ENCODE measurements at regions not wholly inside any gene's neighbourhood (a gene's known extent, or its start where the extent isn't known, plus 50 kb on each side); places are given as distances from the start of the nearest gene placed in this dataset.

- in situ Hi-C loops (cut with MboI; ENCODE audit: low sequenced_read_pairs) = no loop called here
Observed at GRCh38 chr11:45477588-45477987, 187.8 kb downstream of the CHST1 start.

- in situ Hi-C loops (cut with MboI; ENCODE audit: low sequenced_read_pairs) = no loop called here
Observed at GRCh38 chr11:45476126-45476525, 189.3 kb downstream of the CHST1 start.

GRCh38 chr11:45475173-45475572 lies 189.0 kb upstream of the SYT13 start:
- in situ Hi-C loops (cut with MboI; ENCODE audit: low sequenced_read_pairs) = no loop called here

- in situ Hi-C loops (cut with MboI; ENCODE audit: low sequenced_read_pairs) = no loop called here
Observed at GRCh38 chr11:45473341-45473895, 187.3 kb upstream of the SYT13 start.

- in situ Hi-C loops (cut with MboI; ENCODE audit: low sequenced_read_pairs) = no loop called here
Observed at GRCh38 chr11:45472716-45473317, 186.7 kb upstream of the SYT13 start.

GRCh38 chr11:45471266-45471665 lies 185.1 kb upstream of the SYT13 start:
- in situ Hi-C loops (cut with MboI; ENCODE audit: low sequenced_read_pairs) = no loop called here

- in situ Hi-C loops (cut with MboI; ENCODE audit: low sequenced_read_pairs) = no loop called here
Observed at GRCh38 chr11:45470794-45471167, 184.6 kb upstream of the SYT13 start.

GRCh38 chr11:45470151-45470793 lies 184.1 kb upstream of the SYT13 start:
- in situ Hi-C loops (cut with MboI; ENCODE audit: low sequenced_read_pairs) = no loop called here

- in situ Hi-C loops (cut with MboI; ENCODE audit: low sequenced_read_pairs) = no loop called here
Observed at GRCh38 chr11:45468267-45468856, 182.2 kb upstream of the SYT13 start.

- in situ Hi-C loops (cut with MboI; ENCODE audit: low sequenced_read_pairs) = no loop called here
Observed at GRCh38 chr11:45463541-45463940, 177.4 kb upstream of the SYT13 start.

- in situ Hi-C loops (cut with MboI; ENCODE audit: low sequenced_read_pairs) = no loop called here
Observed at GRCh38 chr11:45461514-45461913, 175.4 kb upstream of the SYT13 start.

GRCh38 chr11:45459491-45459890 lies 173.3 kb upstream of the SYT13 start:
- in situ Hi-C loops (cut with MboI; ENCODE audit: low sequenced_read_pairs) = no loop called here

- in situ Hi-C loops (cut with MboI; ENCODE audit: low sequenced_read_pairs) = no loop called here
Observed at GRCh38 chr11:45458269-45458668, 172.1 kb upstream of the SYT13 start.

GRCh38 chr11:45457649-45458048 lies 171.5 kb upstream of the SYT13 start:
- in situ Hi-C loops (cut with MboI; ENCODE audit: low sequenced_read_pairs) = no loop called here

GRCh38 chr11:45456686-45457085 lies 170.5 kb upstream of the SYT13 start:
- in situ Hi-C loops (cut with MboI; ENCODE audit: low sequenced_read_pairs) = no loop called here

GRCh38 chr11:45455536-45455935 lies 169.4 kb upstream of the SYT13 start:
- in situ Hi-C loops (cut with MboI; ENCODE audit: low sequenced_read_pairs) = no loop called here

GRCh38 chr11:45454917-45455401 lies 168.8 kb upstream of the SYT13 start:
- in situ Hi-C loops (cut with MboI; ENCODE audit: low sequenced_read_pairs) = no loop called here

GRCh38 chr11:45453721-45454120 lies 167.6 kb upstream of the SYT13 start:
- in situ Hi-C loops (cut with MboI; ENCODE audit: low sequenced_read_pairs) = no loop called here

GRCh38 chr11:45451766-45452440 lies 165.8 kb upstream of the SYT13 start:
- in situ Hi-C loops (cut with MboI; ENCODE audit: low sequenced_read_pairs) = no loop called here

GRCh38 chr11:45450189-45450588 lies 164.0 kb upstream of the SYT13 start:
- in situ Hi-C loops (cut with MboI; ENCODE audit: low sequenced_read_pairs) = no loop called here

GRCh38 chr11:45449036-45449601 lies 163.0 kb upstream of the SYT13 start:
- in situ Hi-C loops (cut with MboI; ENCODE audit: low sequenced_read_pairs) = no loop called here

Measured in HL-60/S4 treated with phorbol 12-myristate 13-acetate at 8.2 ng/mL for 4 days and 3 days (cell line).